Activated T-cell treated with anti-CD3 and anti-CD28 coated beads for 4 hours (primary cell): ENCODE measurements at regions not wholly inside any gene's neighbourhood (a gene's known extent, or its start where the extent isn't known, plus 50 kb on each side); places are given as distances from the start of the nearest gene placed in this dataset.

Experiments
- DNase-seq: peaks from one replicate; pipeline ENCODE4 v3.0.0-alpha.2; 2020

DNA sequence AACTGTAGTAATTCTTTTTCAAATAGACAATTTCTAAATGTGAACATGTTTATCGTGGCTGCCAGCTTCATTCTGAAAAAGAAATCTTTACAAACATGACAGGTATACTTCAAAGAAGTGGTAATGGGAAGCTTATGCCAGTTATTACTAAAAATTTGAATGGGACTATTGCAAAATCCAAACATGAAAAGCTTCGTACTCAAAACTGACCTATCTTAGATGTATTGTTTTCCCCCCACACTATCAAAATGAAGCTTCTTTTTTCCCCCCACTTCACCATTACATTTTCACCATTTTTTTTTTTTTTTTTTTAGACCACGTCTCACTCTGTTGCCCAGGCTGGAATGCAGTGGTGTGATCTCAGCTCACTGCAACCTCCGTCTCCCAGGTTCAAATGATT is 50.4 kb upstream of the SERTAD2 start:
- no peak for DNase-seq

DNA sequence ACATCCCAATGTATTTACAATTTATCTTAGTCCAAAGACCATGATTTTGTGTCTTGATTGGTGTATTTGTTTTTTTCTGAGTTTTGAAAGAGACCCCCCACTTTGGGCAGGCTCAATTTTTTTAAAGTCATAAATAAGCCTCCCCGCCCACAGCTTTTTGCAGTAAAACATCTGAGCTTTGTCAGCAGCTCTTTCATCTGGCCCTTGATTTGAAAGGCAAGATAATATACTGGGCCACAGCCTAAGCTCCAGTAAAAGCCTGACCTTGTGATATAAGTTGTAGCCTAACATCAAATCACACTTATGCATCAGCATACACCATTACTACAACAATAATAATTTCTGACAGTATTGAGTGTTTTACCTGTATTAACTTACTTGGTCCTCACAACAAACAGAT is 51.3 kb upstream of the SERTAD2 start:
- no peak for DNase-seq

DNA sequence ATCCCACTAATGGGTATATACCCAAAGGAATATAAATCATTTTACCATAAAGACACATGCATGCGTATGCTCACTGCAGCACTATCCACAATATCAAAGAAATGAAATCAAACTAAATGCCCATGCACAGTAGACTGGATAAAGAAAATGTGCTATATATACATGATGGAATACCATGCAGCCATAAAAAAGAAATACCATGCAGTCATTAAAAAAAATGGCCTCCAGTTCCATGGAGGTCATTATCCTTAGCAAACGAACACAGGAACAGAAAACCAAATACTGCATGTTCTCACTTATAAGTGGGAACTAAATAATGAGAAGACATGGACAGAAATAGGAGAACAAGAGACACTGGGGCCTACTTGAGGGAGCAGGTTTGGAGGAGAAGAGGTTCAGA is 53.6 kb upstream of the SERTAD2 start:
- no peak for DNase-seq

DNA sequence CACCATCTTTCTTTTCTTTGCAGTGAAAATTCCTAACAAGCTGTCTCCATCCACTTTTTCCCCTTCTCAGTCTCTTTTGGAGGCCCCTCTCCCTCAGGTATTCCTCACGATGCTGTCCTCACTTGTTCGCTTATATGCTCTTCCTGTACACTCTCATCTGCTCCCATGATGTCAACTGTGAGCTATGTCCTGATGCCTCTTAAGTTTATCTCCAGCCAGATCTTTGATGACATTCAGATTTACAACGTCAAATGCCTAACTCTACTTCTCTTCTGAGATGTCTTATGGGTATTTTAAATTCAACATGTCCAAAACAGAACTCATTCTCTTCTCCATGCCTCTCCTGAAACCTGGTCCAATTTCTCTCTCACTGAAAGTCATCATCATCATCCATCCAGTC is 55.1 kb upstream of the SERTAD2 start:
- DNase-seq: no peak

DNA sequence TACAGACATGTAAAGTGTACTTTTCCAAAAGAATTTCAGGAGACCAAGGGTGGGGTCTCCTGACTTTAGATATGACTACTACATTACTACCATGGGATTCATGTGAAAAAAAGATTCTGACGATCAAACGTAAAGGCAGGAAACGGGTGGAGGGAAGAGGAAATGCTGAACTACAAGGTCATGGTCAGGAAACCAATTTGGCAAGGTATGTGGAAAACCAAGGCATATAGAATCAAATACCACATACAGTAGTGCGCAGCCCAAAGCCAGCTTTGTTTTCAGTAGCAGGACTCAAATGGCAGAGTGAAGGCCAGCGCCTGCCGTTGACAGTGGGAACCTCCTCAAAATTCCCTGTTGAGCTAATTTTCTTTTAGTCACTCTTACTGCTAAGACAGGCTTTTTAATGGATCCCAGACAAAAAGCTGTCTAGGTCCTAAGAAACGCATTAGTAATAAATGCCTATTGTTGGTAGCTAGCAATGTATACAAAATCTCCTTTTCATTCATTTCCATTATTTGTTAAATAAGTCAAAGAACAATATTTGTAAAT is 57.6 kb upstream of the SERTAD2 start:
- DNase-seq: no peak

DNA sequence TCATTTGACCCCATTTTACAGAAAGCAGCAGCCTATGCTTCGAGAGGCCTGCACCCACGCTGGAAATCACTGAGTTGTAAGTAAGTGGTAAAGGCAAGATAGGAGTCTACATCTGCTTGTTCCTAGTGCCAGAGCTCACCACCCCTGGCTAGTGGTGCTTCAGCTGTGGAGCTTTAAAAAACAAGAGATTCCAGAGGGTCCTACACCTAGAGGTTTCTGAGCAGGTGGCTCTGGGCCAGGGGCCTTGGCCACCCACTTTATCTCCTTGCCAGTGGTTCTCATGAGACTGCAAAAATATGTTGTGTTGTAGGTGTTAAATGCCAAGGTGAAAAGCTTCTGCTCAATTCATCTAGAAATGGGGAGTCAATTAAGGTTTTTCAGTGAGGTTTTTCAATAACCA is 60.0 kb upstream of the SERTAD2 start:
- DNase-seq: no peak

DNA sequence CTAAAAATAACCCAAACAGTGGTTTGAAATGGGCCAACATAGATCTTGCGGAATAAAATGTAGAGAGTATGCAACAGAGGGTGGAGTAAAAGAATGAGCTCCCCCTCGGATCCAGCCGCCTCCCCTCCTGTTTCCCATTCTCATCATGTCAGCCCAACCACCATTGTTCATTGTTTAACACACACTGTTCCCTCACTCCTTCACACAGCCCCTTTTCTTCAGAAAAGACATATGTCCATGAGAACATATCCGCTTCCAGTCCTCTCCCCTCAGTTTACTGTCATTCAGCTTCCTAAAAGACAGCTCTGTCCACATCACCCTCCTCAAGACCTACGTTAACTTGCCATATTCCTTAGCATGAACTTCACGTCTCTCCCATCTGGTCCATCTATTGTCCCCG is 62.9 kb upstream of the SERTAD2 start:
- DNase-seq: no peak

DNA sequence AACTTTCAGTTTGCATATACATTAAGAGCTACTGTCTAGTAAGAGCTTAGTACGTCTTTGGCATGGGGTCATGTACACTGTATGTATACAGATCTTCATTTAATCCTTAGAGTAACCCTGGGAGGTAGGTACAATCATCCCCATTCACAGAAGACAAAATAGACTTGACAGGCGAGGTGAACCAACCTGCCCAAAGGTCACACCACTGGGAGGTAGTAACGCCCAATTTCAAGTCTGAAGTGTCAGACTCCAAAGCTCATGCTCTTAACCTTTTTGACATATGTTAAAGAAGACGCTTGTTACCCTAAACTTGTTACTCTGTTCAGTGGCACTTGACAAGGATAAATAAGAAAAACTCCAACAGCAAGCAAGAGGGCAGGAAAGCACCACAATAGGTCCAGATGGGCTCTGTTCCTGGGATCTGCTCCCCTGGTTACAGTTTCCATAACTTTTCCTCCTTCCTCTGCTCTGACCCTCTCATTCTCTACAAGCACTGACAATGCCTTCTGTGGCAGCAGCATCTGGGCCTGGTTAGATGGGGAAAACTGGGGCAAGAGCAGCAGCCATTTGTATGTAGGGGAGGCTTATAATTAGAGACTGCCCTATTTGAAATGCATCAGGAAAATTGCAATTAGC is 64.7 kb upstream of the SERTAD2 start:
- no peak for DNase-seq

DNA sequence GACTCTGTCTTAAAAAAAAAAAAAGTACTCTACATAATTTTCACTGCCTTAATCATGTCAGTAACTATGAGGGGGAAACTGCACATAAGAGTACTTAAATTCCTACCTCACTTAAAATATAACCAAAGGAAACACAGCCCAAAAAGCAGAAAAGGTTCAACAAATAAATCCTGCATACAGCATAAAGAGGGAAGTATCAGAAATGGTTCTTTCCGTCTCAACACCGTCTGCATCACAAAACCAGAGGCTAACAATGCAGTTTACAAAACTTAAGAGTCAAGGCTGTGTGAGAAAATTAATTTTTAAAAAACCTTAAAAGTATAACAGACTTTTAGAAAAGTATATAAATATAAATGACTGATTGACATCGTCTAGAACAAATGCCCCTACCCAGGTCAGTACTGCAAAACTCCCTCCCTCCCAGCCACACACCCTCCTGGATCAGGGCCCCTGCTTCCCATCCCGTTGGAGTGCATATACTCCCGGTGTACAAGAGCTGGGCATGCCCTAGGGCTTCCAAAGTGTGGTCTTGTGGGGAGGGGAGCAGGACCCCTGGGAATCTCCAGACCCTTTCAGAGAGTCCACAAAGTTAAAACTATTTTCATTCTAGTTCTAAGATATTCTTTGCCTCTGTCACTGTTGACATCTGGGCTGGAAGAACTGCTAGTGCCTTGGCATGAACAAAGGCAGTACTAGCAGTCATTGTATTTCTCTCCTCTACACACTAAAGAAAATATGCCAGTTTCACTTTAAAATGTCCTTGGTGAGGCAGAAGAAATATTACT is 67.0 kb upstream of the SERTAD2 start:
- no peak for DNase-seq

DNA sequence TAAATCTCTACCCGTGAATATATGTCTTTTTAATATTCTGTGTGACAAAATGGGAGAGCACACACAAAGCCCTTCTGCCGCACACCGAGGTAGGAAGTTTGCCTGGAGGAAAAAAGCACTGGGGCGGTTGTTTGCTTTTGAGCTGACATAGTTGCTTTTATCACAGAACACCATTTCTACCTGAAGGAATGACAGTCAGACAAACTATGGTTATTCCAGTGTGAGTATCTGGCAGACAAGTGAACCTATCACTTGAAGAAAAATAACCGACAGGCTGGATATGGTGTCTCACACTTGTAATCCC is 67.6 kb upstream of the SERTAD2 start:
- DNase-seq: no peak

DNA sequence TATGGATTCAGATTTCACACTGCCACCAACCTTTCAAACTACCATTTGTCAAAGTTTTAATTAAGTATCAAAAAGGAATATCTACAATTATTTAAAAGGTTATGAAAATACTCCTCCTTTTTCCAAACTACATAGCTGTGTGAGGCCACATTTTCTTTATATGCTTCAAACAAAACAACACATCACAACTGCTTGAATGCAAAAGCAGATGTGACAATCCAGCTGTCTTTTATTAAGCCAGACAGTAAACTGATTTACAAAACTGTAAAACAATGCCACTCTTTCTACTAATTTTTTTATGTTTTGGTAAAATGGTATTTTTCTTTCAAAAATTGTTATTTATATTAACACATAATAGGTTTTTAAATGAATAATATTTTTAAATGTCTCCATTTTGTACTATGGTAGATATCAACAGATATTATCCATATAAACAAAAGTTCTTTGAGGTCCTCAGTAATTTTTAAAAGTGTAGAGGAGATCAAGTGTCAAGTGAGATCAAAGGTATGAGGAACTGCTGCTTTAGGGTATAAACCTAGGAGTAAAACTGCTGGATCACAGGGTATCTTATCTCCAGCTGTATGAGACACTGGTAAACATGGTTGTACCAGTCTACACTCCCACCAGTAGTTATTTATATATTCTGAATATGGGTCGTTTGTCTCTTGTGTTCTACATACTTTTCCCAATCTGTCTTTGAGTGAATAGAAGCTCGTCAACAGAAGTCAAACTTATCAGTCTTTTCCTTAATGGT is 68.8 kb upstream of the SERTAD2 start:
- DNase-seq: no peak

DNA sequence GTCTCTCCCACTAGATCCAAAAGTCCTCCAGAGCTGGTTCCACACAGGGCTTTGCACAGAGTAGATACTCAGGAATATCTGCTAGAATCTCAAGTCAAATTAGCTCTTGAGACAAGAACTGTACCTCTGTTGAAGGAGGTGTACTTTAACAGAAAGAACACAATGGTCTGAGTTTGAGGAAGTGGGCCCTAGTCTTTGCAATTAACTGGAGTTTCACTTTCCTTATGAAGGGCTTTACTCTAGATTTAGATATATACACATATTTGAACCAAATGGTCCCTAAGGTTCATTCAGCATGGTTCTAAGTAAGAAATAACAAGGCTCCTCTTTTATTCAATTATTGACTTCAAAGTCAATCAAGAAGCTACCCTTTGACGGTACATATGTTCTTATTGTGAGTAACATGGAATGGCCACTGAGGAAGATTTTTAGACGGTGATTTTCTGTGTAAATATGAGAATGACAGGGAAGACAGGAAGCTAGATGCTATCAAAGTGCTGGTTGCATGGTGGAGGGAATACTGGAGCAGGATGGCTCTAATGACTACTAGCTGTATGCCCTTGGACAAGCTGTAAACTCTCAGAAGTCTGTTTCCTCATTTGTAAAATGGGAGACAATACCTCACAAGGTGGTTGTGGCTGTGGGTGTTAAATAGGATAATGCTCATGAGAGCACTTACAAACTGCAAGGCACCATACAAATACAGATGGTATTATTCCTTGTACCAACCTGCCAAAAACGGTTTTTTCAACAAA is 73.5 kb upstream of the SERTAD2 start:
- DNase-seq: no peak

DNA sequence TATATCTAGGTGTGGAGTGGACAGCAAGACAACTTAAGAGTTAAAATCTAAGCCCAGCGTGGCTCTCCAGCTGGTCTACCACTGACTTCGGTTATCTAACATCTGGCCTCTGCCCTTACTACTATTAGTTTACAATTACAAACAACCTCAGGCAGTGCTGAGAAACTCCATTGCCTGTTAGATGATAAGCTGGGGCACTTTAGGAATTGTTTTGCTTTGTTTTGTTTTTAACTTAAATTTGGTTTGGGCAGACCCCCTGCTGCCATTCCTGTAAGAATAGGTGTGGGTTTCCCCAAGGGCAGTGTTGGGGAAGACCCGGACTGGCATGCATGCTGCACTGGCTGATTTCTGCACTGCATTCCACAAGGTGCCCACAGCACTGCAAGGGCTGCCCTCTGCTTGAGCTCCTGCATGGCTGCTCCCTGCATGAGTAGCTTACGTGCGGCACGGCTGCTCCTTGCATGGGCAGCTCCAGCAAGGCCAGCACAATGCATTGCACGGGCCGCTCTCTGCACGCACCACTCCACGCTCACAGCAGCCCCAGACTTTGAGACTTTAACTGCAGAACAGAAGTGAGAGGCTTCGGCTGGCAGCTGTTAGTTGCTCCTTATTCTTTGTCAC is 74.2 kb upstream of the SERTAD2 start:
- DNase-seq: no peak

DNA sequence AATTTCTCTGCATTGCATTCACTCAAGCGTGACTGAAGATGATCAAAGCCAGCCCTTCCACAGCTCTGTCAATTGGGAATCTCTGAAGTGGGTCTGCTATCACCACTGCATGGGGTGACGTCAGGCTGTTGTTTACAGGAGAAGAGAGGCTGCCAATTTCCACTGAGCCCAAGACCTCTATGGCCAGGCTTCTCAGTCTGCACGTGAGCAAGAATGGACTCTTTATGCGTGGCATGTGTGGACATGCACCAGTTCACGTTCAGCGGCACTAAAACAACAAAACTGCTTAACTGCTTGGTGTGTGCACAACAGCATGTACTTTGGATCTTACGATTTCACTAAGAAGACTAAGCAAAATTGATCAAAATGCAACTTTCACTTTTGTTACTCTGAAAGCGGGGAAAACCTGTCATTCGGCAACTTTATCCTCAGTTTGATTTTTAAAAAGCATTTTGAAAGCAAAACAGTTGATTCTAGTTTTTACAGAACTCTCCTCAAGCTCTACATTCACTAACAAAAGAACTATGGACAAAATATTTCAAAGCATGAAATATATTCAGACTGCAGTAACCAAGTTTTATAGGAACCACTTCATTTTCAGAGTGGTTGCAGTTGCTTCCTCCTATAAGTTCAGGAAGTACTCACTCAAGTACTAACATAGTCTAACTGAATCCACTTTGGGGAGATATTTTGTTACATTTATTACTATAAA is 77.0 kb upstream of the SERTAD2 start:
- DNase-seq: no peak

DNA sequence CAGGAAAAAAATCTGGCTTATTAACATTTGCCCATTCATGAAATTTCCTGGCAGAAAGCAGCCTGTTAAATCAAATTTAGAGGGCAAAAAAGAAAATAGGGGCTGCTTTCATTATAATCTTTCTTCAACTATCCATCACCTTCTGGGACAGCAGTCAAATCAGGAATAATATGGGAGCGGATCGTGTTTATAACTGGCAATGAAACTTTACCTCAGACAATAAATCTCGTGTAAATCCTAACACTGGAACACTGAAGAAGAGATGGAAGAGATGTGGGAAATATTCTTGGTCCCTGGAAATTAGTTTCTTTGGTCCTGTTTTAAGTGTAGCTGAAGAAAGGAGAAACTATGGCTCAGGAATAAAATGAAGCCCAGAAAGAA is 77.5 kb upstream of the SERTAD2 start:
- DNase-seq: no peak

DNA sequence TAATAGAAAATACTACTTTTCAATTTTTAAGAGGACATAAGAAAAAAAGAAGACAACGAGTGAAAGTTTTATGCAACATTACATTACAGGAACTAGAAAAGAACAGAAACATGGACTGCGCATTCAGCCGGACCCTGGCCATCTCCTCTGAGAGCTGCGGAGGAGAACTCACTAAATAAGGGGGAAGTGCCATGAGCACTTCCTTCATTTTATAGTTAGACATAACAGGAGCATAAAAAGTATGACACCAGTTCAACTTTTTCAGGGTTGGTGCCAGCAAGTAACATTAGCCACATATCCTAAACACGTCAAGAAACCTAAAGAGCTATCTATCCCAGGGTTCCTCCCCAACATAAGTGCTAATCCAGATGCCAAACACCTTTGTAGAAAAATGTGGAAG is 78.0 kb upstream of the SERTAD2 start:
- no peak for DNase-seq

DNA sequence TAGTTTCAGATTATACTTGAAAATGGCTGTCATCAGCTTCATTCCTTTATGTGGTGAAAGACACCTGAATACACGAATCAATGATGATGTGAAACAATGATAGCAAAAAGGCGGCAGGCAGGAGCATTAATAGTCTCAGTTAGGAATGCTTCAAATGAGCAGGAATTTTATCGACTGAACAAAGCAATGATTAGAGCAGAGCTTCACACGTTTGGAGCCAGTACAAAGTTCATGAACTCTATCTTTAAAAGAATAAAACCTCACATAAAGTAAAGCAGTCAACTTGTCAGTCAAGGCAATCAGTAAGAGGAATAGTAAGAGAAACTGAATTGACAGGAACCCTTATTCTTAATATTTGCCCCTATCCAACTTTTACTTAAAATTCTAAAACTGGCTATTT is 78.4 kb upstream of the SERTAD2 start:
- no peak for DNase-seq

DNA sequence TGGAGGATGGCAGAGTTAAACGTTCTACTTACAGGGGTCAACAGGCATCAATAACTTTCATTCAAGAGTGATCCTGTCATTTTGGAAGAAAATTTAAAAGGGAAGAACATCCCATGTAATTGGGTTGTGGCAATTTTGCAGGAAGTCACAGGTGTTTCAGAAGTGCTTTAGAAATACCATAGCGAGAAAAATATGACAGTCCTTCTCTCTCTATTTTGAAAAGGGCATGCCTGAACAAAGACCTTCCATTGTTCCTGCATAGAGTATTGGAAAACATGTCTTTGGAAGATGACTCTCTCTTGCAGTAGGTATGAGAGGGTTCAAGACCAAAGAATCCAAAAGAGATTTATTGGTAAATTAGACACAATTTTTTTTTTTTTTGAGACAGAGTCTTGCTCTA is 81.8 kb upstream of the SERTAD2 start:
- no peak for DNase-seq

DNA sequence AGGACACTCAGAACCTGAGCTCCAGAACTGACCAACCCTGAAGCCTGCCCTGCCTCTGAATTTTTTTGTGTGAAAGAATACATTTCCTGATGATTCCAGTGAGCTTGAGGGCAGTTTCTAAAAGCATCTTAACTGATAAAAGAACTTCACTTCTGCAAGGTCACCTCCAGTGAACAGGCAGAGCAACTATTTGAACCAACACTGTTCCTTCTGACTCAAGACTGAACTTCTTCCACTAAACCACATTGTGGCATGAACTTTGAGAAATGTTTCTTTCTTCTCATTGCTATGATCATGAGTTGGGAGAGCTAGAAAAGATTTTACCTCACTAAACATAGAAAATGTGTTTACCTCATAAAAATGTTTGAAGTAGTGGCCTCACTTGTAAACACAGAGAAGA is 83.8 kb upstream of the SERTAD2 start:
- DNase-seq: no peak

DNA sequence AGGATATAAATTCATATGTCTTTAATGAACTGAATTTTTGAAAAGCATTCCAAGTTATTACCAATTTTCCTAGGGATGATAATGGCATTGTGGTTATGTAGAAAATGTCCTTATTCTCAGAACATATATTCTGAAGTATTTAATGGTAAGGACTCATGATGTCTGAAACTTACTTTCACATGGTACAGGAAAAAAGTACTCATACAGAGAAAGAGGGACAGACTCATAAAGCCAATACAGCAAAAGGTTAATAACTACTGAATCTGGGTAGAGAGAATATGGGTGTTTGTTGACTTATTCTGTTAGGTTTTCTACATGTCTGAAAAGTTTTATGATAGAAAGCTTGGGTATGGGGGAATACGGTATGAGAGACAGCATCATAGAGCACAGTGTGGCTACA is 84.3 kb upstream of the SERTAD2 start:
- no peak for DNase-seq

DNA sequence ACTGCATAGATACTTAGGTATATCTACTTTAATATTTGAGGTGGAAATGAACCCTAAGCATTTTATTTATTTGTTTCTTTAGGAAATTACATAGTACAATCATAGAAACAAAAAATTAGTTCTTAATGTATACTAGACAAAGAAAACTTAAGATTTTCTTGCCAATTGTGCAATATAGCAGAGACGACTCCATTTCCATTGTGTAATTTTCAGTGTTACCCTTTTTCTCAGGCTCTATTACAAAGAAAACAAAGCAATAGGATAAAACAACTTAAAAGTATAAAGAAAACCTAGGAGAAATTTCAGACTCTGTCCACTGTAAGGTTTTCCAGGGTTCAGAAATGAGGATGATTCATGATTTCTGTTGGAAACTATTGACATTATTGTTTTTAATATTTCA is 89.0 kb upstream of the SERTAD2 start:
- DNase-seq: no peak

DNA sequence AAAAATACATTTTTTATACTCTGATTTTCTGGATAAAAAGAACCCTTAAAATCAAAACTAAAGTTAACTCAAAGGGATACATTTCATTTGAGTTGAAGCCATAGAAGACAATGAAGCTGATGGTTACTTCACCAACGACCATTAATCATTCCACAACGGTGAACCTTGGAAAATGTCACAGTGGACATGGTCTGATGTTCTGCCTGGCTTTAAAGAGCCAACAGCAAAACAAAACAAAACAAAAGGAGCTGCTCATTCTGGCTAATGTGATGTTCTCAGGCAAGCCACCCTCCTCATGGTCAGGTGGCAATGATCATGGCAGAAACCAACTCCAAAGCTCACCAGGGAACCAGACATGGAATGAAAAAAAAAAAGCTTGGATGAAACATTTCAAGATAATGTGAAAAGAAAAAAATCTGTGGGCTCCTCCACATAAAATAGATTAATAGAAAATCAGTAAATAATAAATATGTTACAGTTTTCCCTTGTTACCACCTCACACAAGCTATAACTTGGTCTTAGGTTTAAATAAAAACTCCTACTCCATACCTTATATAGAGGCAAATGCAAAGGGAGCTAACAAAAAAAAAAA is 90.1 kb upstream of the SERTAD2 start:
- no peak for DNase-seq
